K562 (cell line): ENCODE measurements at regions not wholly inside any gene's neighbourhood (a gene's known extent, or its start where the extent isn't known, plus 50 kb on each side); places are given as distances from the start of the nearest gene placed in this dataset.

Experiments
- ATAC-seq: fragments of 200-7000 bp; cut with Tn5 transposase; 3 replicates; pipeline ENCODE4 v1.9.1; 2020; ENCODE audit warnings: moderate library complexity
- BruUV-seq: library from RNA; stranded (reverse); fragments of 400-500 nt; replicated peaks from 2 replicates; lab custom pipeline; 2021; lab: Mats Ljungman, UMichigan
- CTCF ChIA-PET: fragments of 300-600 bp; formaldehyde crosslinking; extraction: SDS; loops from one replicate; lab custom pipeline; 2021; ENCODE audit warnings: low intra/inter-chr PET ratio; lab: Yijun Ruan, JAX
- POLR2A ChIA-PET: fragments of 300-600, 350-650 bp; sonication (Branson Sonifier 250); formaldehyde crosslinking; extraction: SDS; loops from one replicate; lab custom pipeline; 2021; ENCODE audit warnings: antibody characterized with exemption, inconsistent platforms; lab: Yijun Ruan, JAX
- DNase-seq, 4 experiments: peaks; one replicate each; pipeline versions ENCODE4 v3.0.0 to v3.0.0-alpha.2; 2011 to 2018; ENCODE audit warnings: low spot score in 3 of 4, mixed read lengths in 3 of 4; ENCODE audit errors: extremely low read depth in 1 of 4
- FAIRE-seq: peaks from 2 replicates; lab custom pipeline; 2011; peaks lifted over from hg19 to GRCh38; lab: Jason Lieb, UNC
- H2AFZ ChIP-seq: 2 replicates; pipeline ENCODE4 v1.6.0; 2011; ENCODE audit warnings: low read depth, low read length, control low read depth, inconsistent platforms
- H3K27ac ChIP-seq: fragments of 200-600 bp; 3 replicates; pipeline ENCODE4 v1.8.0; 2011; ENCODE audit warnings: low read depth, mild to moderate bottlenecking, control low read depth, inconsistent platforms, low read length, moderate library complexity, mixed read lengths; ENCODE audit errors: extremely low read depth
- H3K27me3 ChIP-seq, 2 experiments: fragments of 300-600 bp in 1 of 2; 2 replicates in 1 of 2; 3 replicates in 1 of 2; pipeline versions ENCODE4 v1.6.0 to v1.8.0; 2011; ENCODE audit warnings: inconsistent platforms in 2 of 2, low read length in 2 of 2, mild to moderate bottlenecking in 1 of 2, mixed read lengths in 1 of 2, moderate library complexity in 1 of 2; ENCODE audit not compliant: control insufficient read depth in 2 of 2, insufficient read depth in 2 of 2
- H3K36me3 ChIP-seq: fragments of 300-600 bp; 3 replicates; pipeline ENCODE4 v1.8.0; 2011; ENCODE audit warnings: mild to moderate bottlenecking, low read length, inconsistent platforms; ENCODE audit not compliant: control insufficient read depth, insufficient read depth
- H3K4me1 ChIP-seq, 2 experiments: fragments of 200-600 bp in 1 of 2; replicated peaks in 1 of 2; 2 replicates in 1 of 2; 3 replicates in 1 of 2; pipeline versions ENCODE4 v1.5.1 to v1.8.0; 2011; ENCODE audit warnings: inconsistent platforms in 2 of 2, low read length in 2 of 2, mild to moderate bottlenecking in 1 of 2, mixed read lengths in 1 of 2, moderate library complexity in 1 of 2; ENCODE audit not compliant: control insufficient read depth in 2 of 2, insufficient read depth in 2 of 2
- H3K4me2 ChIP-seq: 2 replicates; pipeline ENCODE4 v1.6.1; 2011; ENCODE audit warnings: low read length, control low read depth, inconsistent platforms, mixed read lengths; ENCODE audit not compliant: insufficient read depth
- H3K4me3 ChIP-seq: fragments of 200-600 bp; sonication (generic), shearing (Covaris generic); 2 replicates; pipeline ENCODE4 v1.5.1; 2016; ENCODE audit warnings: control low read depth, inconsistent platforms
- H3K79me2 ChIP-seq: fragments of 200-600 bp; 3 replicates; pipeline ENCODE4 v1.8.0; 2011; ENCODE audit warnings: low read length, inconsistent platforms; ENCODE audit not compliant: control insufficient read depth, insufficient read depth
- H3K9ac ChIP-seq, 2 experiments: 2 replicates each; pipeline versions ENCODE4 v1.6.0 to v1.6.1; 2011; ENCODE audit warnings: low read depth in 2 of 2, low read length in 2 of 2, control low read depth in 1 of 2, inconsistent platforms in 1 of 2, mild to moderate bottlenecking in 1 of 2, mixed read lengths in 1 of 2; ENCODE audit not compliant: insufficient read depth in 1 of 2
- H3K9me1 ChIP-seq: one replicate; pipeline ENCODE4 v1.6.0; 2011; ENCODE audit warnings: inconsistent platforms, mild to moderate bottlenecking, low read length, moderate library complexity; ENCODE audit not compliant: control insufficient read depth, insufficient read depth
- H3K9me3 ChIP-seq: replicated peaks from 2 replicates; pipeline ENCODE4 v1.5.1; 2011; ENCODE audit warnings: low read depth, low read length, inconsistent platforms; ENCODE audit not compliant: control insufficient read depth, insufficient read depth
- H4K20me1 ChIP-seq: replicated peaks from 2 replicates; pipeline ENCODE4 v1.6.1; 2011; ENCODE audit warnings: low read length, inconsistent platforms, mixed read lengths; ENCODE audit not compliant: control insufficient read depth, insufficient read depth
- BRF1 ChIP-seq: IDR thresholded peaks from 3 replicates; pipeline ENCODE4 v1.6.1; 2011; ENCODE audit warnings: borderline replicate concordance, mild to moderate bottlenecking; ENCODE audit not compliant: insufficient read length; ENCODE audit errors: extremely low read depth
- GABPB1 ChIP-seq: sonication (generic); formaldehyde crosslinking; IDR thresholded peaks from 2 replicates; pipeline ENCODE4 v1.8.0; 2022; ENCODE audit warnings: mild to moderate bottlenecking, missing genetic modification reagents
- HDAC1 ChIP-seq, 2 experiments: fragments of 450-650 bp; IDR thresholded peaks; 2 replicates each; pipeline ENCODE4 v1.6.1; 2016 to 2017; ENCODE audit warnings: inconsistent platforms in 1 of 2, mild to moderate bottlenecking in 1 of 2, moderate library complexity in 1 of 2
- HNRNPL ChIP-seq: fragments of 200-400 bp; formaldehyde crosslinking; IDR thresholded peaks from 2 replicates; pipeline ENCODE4 v1.6.1; 2017; ENCODE audit warnings: low read depth, mild to moderate bottlenecking, low read length
- PHF8 ChIP-seq: fragments of 200-600 bp; sonication (generic); IDR thresholded peaks from 2 replicates; pipeline ENCODE4 v1.6.1; 2012; ENCODE audit warnings: mixed run types, mild to moderate bottlenecking, inconsistent platforms, low read length, moderate library complexity, borderline replicate concordance
- SETDB1 ChIP-seq: IDR thresholded peaks from one replicate; pipeline ENCODE4 v1.6.1; 2012; ENCODE audit warnings: low read length, control low read depth, inconsistent platforms
- ZNF239 ChIP-seq: fragments of 250-450 bp; sonication (Bioruptor Pico); IDR thresholded peaks from 2 replicates; pipeline ENCODE4 v1.4.0; 2020; ENCODE audit warnings: mild to moderate bottlenecking
- ZNF384 ChIP-seq: IDR thresholded peaks from 2 replicates; pipeline ENCODE4 v1.6.1; 2012; ENCODE audit warnings: low read depth, low read length, improper control_type of control experiment
- ZNF778 ChIP-seq: fragments of 450-650 bp; formaldehyde crosslinking; IDR thresholded peaks from 2 replicates; pipeline ENCODE4 v1.4.0; 2020; ENCODE audit warnings: mild to moderate bottlenecking, moderate library complexity
- WGBS: fragments of 100-300 bp; shearing (Covaris generic); methylation state at CpG from one replicate; pipeline ENCODE4 v1.1.6; 2016; ENCODE audit warnings: low coverage, mixed read lengths; ENCODE audit not compliant: insufficient coverage; ENCODE audit errors: missing lambda C conversion rate; 5-methylcytosine and 5-hydroxymethylcytosine counted together
- in situ Hi-C: fragments of 300-500 bp; cut with MboI; formaldehyde crosslinking; loops from 4 replicates; pipeline ENCODE4 v1.15.0; 2018; ENCODE audit warnings: inconsistent platforms, mixed read lengths
- intact Hi-C: fragments of 100-400 bp; cut with micrococcal nuclease; formaldehyde crosslinking; loops from 2 replicates; pipeline ENCODE4 v1.14.2; 2022
- TF ChIP-seq, protein P1 (sequence below): fragments of 250-450 bp; sonication (Bioruptor Pico); IDR thresholded peaks from 2 replicates; pipeline ENCODE4 v1.5.0; 2021; ENCODE audit warnings: mild to moderate bottlenecking, borderline replicate concordance
- TF ChIP-seq, protein P2 (sequence below): sonication (generic); formaldehyde crosslinking; IDR thresholded peaks from 2 replicates; pipeline ENCODE4 v1.9.0; 2022; ENCODE audit warnings: mild to moderate bottlenecking, missing genetic modification reagents
- TF ChIP-seq, protein P3 (sequence below): sonication (generic); formaldehyde crosslinking; IDR thresholded peaks from 2 replicates; pipeline ENCODE4 v1.8.0; 2023; ENCODE audit warnings: missing genetic modification reagents, mild to moderate bottlenecking, borderline replicate concordance
- TF ChIP-seq, protein P4 (sequence below): fragments of 200-400 bp; formaldehyde crosslinking; IDR thresholded peaks from 2 replicates; pipeline ENCODE4 v1.6.1; 2017; ENCODE audit warnings: mild to moderate bottlenecking, low read depth, low read length, moderate library complexity

DNA sequence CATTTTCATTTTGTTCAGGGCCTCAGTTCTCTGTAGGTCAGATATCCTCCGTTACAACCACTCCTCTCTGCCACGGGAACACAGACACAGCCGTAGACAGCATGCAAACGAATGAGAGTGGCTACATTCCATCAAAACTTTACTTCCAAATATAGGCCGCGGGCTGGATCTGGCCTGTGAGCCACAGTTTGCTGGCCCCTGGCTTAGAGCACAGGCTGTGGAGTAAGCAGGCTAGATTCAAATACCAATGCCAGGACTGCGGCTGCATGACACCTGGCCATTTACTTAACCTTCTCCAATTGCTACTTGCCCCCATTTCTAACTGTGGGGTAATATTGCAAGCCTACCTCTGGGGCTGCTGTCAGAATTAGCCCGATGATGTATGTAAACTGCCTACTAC is 325.8 kb upstream of the POU3F3 start:
- BruUV-seq = no TSS peak
- Histone ChIP-seq H3K27me3 (no peaks in the 10 kb centered on the region), H4K20me1 (no peaks in the 10 kb centered on the region), H3K36me3 (no peaks in the 10 kb centered on the region), H3K4me3 (no peak overlapping the region), H3K27ac (no peak overlapping the region), H2AFZ (no peak overlapping the region), H3K4me2 (no peak overlapping the region), H3K9ac (no peak overlapping the region), H3K79me2 (no peaks in the 10 kb centered on the region), H3K9me3 (no peaks in the 10 kb centered on the region), H3K4me1 (no peaks in the 10 kb centered on the region), H3K9me1 (no peaks in the 10 kb centered on the region)
- intact Hi-C loops = no loop called here
- in situ Hi-C loops = no loop called here
- ATAC-seq = no peak
- no peak for FAIRE-seq
- POLR2A ChIA-PET = no interaction called here
- CTCF ChIA-PET = no interaction called here
- DNase-seq = no peak
- WGBS = 1% methylated on average over 8 of the region's 8 CpGs
- no peak for TF ChIP-seq ZNF239 (CRISPR knock-in tag)
- TF ChIP-seq, protein P1, sequence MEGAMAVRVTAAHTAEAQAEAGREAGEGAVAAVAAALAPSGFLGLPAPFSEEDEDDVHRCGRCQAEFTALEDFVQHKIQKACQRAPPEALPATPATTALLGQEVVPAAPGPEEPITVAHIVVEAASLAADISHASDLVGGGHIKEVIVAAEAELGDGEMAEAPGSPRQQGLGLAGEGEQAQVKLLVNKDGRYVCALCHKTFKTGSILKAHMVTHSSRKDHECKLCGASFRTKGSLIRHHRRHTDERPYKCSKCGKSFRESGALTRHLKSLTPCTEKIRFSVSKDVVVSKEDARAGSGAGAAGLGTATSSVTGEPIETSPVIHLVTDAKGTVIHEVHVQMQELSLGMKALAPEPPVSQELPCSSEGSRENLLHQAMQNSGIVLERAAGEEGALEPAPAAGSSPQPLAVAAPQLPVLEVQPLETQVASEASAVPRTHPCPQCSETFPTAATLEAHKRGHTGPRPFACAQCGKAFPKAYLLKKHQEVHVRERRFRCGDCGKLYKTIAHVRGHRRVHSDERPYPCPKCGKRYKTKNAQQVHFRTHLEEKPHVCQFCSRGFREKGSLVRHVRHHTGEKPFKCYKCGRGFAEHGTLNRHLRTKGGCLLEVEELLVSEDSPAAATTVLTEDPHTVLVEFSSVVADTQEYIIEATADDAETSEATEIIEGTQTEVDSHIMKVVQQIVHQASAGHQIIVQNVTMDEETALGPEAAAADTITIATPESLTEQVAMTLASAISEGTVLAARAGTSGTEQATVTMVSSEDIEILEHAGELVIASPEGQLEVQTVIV (CRISPR knock-in tag) = no peak
- TF ChIP-seq BRF1 = no peak
- TF ChIP-seq, protein P2, sequence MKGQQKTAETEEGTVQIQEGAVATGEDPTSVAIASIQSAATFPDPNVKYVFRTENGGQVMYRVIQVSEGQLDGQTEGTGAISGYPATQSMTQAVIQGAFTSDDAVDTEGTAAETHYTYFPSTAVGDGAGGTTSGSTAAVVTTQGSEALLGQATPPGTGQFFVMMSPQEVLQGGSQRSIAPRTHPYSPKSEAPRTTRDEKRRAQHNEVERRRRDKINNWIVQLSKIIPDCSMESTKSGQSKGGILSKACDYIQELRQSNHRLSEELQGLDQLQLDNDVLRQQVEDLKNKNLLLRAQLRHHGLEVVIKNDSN (CRISPR knock-in tag) = no peak
- no peak for TF ChIP-seq SETDB1
- TF ChIP-seq, protein P3, sequence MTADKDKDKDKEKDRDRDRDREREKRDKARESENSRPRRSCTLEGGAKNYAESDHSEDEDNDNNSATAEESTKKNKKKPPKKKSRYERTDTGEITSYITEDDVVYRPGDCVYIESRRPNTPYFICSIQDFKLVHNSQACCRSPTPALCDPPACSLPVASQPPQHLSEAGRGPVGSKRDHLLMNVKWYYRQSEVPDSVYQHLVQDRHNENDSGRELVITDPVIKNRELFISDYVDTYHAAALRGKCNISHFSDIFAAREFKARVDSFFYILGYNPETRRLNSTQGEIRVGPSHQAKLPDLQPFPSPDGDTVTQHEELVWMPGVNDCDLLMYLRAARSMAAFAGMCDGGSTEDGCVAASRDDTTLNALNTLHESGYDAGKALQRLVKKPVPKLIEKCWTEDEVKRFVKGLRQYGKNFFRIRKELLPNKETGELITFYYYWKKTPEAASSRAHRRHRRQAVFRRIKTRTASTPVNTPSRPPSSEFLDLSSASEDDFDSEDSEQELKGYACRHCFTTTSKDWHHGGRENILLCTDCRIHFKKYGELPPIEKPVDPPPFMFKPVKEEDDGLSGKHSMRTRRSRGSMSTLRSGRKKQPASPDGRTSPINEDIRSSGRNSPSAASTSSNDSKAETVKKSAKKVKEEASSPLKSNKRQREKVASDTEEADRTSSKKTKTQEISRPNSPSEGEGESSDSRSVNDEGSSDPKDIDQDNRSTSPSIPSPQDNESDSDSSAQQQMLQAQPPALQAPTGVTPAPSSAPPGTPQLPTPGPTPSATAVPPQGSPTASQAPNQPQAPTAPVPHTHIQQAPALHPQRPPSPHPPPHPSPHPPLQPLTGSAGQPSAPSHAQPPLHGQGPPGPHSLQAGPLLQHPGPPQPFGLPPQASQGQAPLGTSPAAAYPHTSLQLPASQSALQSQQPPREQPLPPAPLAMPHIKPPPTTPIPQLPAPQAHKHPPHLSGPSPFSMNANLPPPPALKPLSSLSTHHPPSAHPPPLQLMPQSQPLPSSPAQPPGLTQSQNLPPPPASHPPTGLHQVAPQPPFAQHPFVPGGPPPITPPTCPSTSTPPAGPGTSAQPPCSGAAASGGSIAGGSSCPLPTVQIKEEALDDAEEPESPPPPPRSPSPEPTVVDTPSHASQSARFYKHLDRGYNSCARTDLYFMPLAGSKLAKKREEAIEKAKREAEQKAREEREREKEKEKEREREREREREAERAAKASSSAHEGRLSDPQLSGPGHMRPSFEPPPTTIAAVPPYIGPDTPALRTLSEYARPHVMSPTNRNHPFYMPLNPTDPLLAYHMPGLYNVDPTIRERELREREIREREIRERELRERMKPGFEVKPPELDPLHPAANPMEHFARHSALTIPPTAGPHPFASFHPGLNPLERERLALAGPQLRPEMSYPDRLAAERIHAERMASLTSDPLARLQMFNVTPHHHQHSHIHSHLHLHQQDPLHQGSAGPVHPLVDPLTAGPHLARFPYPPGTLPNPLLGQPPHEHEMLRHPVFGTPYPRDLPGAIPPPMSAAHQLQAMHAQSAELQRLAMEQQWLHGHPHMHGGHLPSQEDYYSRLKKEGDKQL (CRISPR knock-in tag) = no peak
- TF ChIP-seq, protein P4, sequence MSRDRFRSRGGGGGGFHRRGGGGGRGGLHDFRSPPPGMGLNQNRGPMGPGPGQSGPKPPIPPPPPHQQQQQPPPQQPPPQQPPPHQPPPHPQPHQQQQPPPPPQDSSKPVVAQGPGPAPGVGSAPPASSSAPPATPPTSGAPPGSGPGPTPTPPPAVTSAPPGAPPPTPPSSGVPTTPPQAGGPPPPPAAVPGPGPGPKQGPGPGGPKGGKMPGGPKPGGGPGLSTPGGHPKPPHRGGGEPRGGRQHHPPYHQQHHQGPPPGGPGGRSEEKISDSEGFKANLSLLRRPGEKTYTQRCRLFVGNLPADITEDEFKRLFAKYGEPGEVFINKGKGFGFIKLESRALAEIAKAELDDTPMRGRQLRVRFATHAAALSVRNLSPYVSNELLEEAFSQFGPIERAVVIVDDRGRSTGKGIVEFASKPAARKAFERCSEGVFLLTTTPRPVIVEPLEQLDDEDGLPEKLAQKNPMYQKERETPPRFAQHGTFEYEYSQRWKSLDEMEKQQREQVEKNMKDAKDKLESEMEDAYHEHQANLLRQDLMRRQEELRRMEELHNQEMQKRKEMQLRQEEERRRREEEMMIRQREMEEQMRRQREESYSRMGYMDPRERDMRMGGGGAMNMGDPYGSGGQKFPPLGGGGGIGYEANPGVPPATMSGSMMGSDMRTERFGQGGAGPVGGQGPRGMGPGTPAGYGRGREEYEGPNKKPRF = no peak
- no peak for TF ChIP-seq PHF8
- TF ChIP-seq ZNF778 (CRISPR knock-in tag) = no peak
- no peak for TF ChIP-seq ZNF384
- no peak for TF ChIP-seq HNRNPL
- no peak for TF ChIP-seq GABPB1 (CRISPR knock-in tag)
- no peak for TF ChIP-seq HDAC1 (IDR thresholded peaks at IDR 0.05)
